Stimulated activated memory B cell treated with anti-CD40 and anti-IgM and Interleukin-4, amounts not matched to agents 10 μg/mL and 1 μg/mL and 100 μg/mL, for 72 hours (primary cell): ENCODE measurements at regions not wholly inside any gene's neighbourhood (a gene's known extent, or its start where the extent isn't known, plus 50 kb on each side); places are given as distances from the start of the nearest gene placed in this dataset.

Source experiments
- ATAC-seq: fragments of 150-1000 bp; cut with Tn5 transposase; 2 replicates; pipeline ENCODE4 v1.10.0; 2021
- H3K27ac Mint-ChIP-seq: one replicate; pipeline ENCODE4 v1.8.0; 2022; ENCODE audit warnings: mild to moderate bottlenecking, mixed read lengths
- H3K27me3 Mint-ChIP-seq: one replicate; pipeline ENCODE4 v1.8.0; 2022; ENCODE audit warnings: mixed read lengths
- H3K36me3 Mint-ChIP-seq: one replicate; pipeline ENCODE4 v1.8.0; 2022; ENCODE audit warnings: mixed read lengths
- H3K4me1 Mint-ChIP-seq: one replicate; pipeline ENCODE4 v1.8.0; 2022; ENCODE audit warnings: mixed read lengths
- H3K4me3 Mint-ChIP-seq: one replicate; pipeline ENCODE4 v1.8.0; 2022; ENCODE audit warnings: mild to moderate bottlenecking, moderate library complexity, mixed read lengths
- H3K9me3 Mint-ChIP-seq: one replicate; pipeline ENCODE4 v1.8.0; 2022; ENCODE audit warnings: mixed read lengths

DNA sequence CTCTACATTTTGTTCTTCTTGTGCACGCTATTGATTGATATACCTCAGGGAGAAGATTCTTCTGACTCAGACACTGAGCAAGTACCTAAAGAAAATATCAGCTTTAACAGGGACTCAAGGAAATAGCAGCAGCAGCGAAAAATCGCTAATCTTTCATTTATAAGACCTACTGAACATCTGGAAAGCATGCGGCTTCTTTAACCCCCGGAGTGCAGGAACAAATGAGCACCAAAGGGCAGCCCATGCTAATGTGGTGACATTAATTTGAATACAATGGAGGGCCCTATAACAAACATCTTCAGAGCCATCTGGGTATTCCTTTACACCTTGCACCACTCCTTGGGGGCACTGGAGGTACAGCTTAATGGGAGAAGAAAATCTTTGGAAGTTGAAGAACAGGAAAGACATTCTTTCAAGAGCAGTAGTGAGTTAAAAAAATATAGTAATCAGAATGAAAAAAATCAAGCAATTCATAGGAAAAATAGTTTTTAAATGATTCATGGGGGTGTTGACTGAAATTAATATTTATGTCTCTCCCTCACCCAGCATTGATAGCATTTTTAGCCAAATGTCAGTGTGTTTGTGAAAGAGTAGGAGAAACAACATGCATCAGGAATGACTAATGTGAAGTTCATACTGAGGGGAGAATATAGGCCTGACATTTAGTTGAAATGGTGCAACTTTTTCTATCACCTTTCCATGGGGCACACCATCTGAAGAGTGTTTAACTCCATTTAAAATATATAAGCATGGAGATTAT is 281.7 kb downstream of the HRH4 start:
- Mint-ChIP-seq H3K27me3 (no peaks in the 10 kb centered on the region), H3K27ac (no peak overlapping the region), H3K36me3 (no peaks in the 10 kb centered on the region), H3K9me3 (peaks cover 3% of the 10 kb centered on the region), H3K4me3 (no peak overlapping the region), H3K4me1 (no peaks in the 10 kb centered on the region)
- no peak for ATAC-seq

- no peak overlapping the region for H3K27ac Mint-ChIP-seq
- ATAC-seq = no peak
- H3K4me1 Mint-ChIP-seq = no peaks in the 10 kb centered on the region
- H3K4me3 Mint-ChIP-seq = no peak overlapping the region
- H3K9me3 Mint-ChIP-seq = no peaks in the 10 kb centered on the region
- H3K36me3 Mint-ChIP-seq = no peaks in the 10 kb centered on the region
- H3K27me3 Mint-ChIP-seq = peaks cover 8% of the 10 kb centered on the region
These were observed 294.3 kb downstream of the HRH4 start for GRCh38 chr18:24754583-24755253.

- H3K4me1 Mint-ChIP-seq = no peaks in the 10 kb centered on the region
- H3K9me3 Mint-ChIP-seq = peaks cover 3% of the 10 kb centered on the region
- no peak overlapping the region for H3K4me3 Mint-ChIP-seq
- ATAC-seq = no peak
- no peak overlapping the region for H3K27ac Mint-ChIP-seq
- peaks cover 10% of the 10 kb centered on the region for H3K27me3 Mint-ChIP-seq
- H3K36me3 Mint-ChIP-seq = no peaks in the 10 kb centered on the region
These were observed 295.9 kb downstream of the HRH4 start for GRCh38 chr18:24756385-24756784.

GRCh38 chr18:24757134-24757533 is 296.7 kb downstream of the HRH4 start:
- peaks cover 8% of the 10 kb centered on the region for H3K9me3 Mint-ChIP-seq
- H3K4me3 Mint-ChIP-seq = no peak overlapping the region
- peaks cover 17% of the 10 kb centered on the region for H3K27me3 Mint-ChIP-seq
- no peak overlapping the region for H3K27ac Mint-ChIP-seq
- no peaks in the 10 kb centered on the region for H3K36me3 Mint-ChIP-seq
- no peaks in the 10 kb centered on the region for H3K4me1 Mint-ChIP-seq
- no peak for ATAC-seq

DNA sequence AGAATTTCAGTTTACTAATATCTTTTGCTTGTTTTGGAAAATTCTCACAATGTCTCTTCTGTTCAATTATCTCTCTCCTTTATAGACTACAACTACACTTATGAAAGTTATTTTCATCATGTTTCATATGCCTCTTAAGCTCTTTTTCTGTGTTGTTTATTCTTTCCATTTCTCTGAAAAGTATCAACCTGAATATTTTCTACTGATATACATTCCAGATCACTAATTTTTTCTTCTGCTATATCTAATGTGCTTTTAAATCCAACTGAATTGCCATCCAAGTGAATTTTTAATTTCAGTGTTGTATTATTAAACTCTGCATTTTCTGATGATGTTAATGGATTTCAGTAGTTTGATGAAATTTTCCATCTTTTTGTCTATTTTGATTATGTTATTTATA is 301.3 kb downstream of the HRH4 start:
- Mint-ChIP-seq H3K27me3 (peaks cover 9% of the 10 kb centered on the region), H3K27ac (no peak overlapping the region), H3K4me3 (no peak overlapping the region), H3K4me1 (no peaks in the 10 kb centered on the region), H3K36me3 (no peaks in the 10 kb centered on the region), H3K9me3 (peaks cover 10% of the 10 kb centered on the region)
- no peak for ATAC-seq

DNA sequence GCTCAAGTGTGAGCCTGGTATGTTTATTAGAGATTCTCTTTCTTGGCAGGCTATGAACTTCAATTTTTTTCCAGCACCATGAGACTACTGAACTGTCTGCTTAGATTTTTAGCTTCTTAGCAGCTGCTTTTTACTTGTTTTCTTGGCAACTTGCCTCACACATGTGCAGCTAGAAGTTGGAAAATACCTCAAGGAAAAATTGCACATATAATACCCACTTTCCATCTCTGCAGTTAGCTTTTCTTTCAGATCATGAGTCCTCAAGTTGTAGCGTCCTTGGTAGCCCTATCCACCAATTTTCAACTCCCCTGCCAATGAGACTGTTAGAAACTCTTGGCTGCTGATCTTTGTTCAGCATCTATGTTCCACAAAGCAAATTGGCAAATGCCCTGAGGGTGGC is 302.1 kb downstream of the HRH4 start:
- no peak overlapping the region for H3K27ac Mint-ChIP-seq

GRCh38 chr18:24763765-24764513 is 303.5 kb downstream of the HRH4 start:
- no peak for ATAC-seq
- H3K4me3 Mint-ChIP-seq = no peak overlapping the region
- peaks cover 10% of the 10 kb centered on the region for H3K9me3 Mint-ChIP-seq
- H3K4me1 Mint-ChIP-seq = no peaks in the 10 kb centered on the region
- H3K27me3 Mint-ChIP-seq = peaks cover 9% of the 10 kb centered on the region
- H3K27ac Mint-ChIP-seq = no peak overlapping the region
- no peaks in the 10 kb centered on the region for H3K36me3 Mint-ChIP-seq

More for the DNA sequence above, 302.1 kb downstream of the HRH4 start:
- no peak overlapping the region for H3K4me3 Mint-ChIP-seq
- no peak for ATAC-seq
- peaks cover 9% of the 10 kb centered on the region for H3K27me3 Mint-ChIP-seq
- H3K4me1 Mint-ChIP-seq = no peaks in the 10 kb centered on the region
- H3K36me3 Mint-ChIP-seq = no peaks in the 10 kb centered on the region
- H3K9me3 Mint-ChIP-seq = peaks cover 10% of the 10 kb centered on the region

DNA sequence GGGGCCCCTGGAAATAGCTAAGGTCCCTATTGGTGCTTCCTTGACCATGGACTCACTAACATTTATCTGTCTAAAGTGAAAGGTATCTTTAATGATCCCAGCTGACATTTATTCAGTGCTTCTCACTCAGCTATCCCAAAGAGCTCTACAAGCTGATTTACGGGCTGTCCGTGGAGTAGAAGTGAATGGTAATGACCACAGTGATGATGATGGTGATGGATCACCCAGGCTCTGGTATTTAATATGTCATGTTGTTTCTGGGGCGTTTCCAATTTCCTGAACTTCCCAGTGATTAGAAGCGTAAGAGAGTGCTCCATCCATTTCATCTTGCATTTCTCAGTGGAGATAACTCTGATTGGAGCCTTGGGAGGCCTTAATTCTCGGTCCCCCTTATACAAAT is 304.3 kb downstream of the HRH4 start:
- ATAC-seq = no peak
- Mint-ChIP-seq H3K4me1 (no peaks in the 10 kb centered on the region), H3K27ac (no peak overlapping the region), H3K36me3 (no peaks in the 10 kb centered on the region), H3K4me3 (no peak overlapping the region), H3K9me3 (peaks cover 10% of the 10 kb centered on the region), H3K27me3 (peaks cover 9% of the 10 kb centered on the region)

GRCh38 chr18:24766376-24766775 is 305.9 kb downstream of the HRH4 start:
- no peak for ATAC-seq
- H3K36me3 Mint-ChIP-seq = no peaks in the 10 kb centered on the region
- peaks cover 7% of the 10 kb centered on the region for H3K9me3 Mint-ChIP-seq
- H3K4me3 Mint-ChIP-seq = no peak overlapping the region
- no peaks in the 10 kb centered on the region for H3K4me1 Mint-ChIP-seq
- peaks cover 8% of the 10 kb centered on the region for H3K27me3 Mint-ChIP-seq
- H3K27ac Mint-ChIP-seq = no peak overlapping the region

GRCh38 chr18:24770311-24771024 is 310.0 kb downstream of the HRH4 start:
- no peak for ATAC-seq
- Mint-ChIP-seq H3K27ac (no peak overlapping the region), H3K27me3 (peaks cover 8% of the 10 kb centered on the region), H3K9me3 (no peaks in the 10 kb centered on the region), H3K36me3 (no peaks in the 10 kb centered on the region), H3K4me1 (no peaks in the 10 kb centered on the region), H3K4me3 (no peak overlapping the region)

GRCh38 chr18:24771300-24771699 is 310.9 kb downstream of the HRH4 start:
- peaks cover 8% of the 10 kb centered on the region for H3K27me3 Mint-ChIP-seq
- no peak overlapping the region for H3K4me3 Mint-ChIP-seq
- no peak for ATAC-seq
- no peaks in the 10 kb centered on the region for H3K36me3 Mint-ChIP-seq
- no peaks in the 10 kb centered on the region for H3K9me3 Mint-ChIP-seq
- no peak overlapping the region for H3K27ac Mint-ChIP-seq
- H3K4me1 Mint-ChIP-seq = no peaks in the 10 kb centered on the region

DNA sequence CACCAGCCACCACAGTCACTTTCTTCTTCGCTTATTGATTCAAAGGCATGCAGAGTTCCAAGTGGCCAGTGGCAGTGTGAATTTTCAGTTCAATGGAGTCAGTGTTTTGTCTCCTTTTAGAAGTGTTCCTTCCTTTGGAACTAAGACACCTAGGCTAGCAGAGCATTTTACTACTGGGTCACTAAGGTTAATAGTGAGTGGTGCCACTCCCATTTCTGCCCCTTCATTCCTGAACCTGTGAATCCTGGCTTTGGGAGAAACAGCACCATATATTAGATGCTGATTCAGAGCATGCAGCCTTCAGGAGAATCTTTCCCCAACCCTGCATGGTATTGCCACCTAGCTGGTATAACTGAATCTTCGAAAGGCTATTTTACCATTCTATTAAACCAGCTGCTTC is 312.7 kb downstream of the HRH4 start:
- ATAC-seq = no peak
- no peaks in the 10 kb centered on the region for H3K36me3 Mint-ChIP-seq
- peaks cover 8% of the 10 kb centered on the region for H3K27me3 Mint-ChIP-seq
- H3K4me1 Mint-ChIP-seq = no peaks in the 10 kb centered on the region
- no peaks in the 10 kb centered on the region for H3K9me3 Mint-ChIP-seq
- no peak overlapping the region for H3K4me3 Mint-ChIP-seq
- no peak overlapping the region for H3K27ac Mint-ChIP-seq

DNA sequence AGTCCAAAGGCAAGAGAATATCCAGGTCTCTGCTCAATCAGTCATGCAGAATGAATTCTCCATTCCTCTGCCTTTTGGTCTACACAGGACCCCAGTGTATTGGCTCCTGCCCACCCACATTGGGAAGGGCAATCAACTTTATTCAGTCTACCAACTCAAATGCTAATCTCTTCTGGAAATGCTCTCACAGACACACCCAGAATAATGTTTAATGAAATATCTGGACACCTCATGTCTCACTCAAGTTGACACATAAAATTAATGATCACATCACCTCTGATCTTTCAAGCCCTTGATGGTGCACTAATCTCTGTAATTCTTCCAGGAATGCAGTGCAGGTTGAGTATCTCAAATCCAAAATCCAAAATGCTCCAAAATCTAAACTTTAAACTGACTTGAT is 315.6 kb downstream of the HRH4 start:
- no peak overlapping the region for H3K4me3 Mint-ChIP-seq
- H3K4me1 Mint-ChIP-seq = no peaks in the 10 kb centered on the region
- no peak for ATAC-seq
- peaks cover 8% of the 10 kb centered on the region for H3K27me3 Mint-ChIP-seq
- H3K9me3 Mint-ChIP-seq = no peaks in the 10 kb centered on the region
- no peak overlapping the region for H3K27ac Mint-ChIP-seq
- no peaks in the 10 kb centered on the region for H3K36me3 Mint-ChIP-seq

GRCh38 chr18:24778810-24779418 is 318.5 kb downstream of the HRH4 start:
- no peak for ATAC-seq
- Mint-ChIP-seq H3K36me3 (no peaks in the 10 kb centered on the region), H3K27ac (no peak overlapping the region), H3K27me3 (no peaks in the 10 kb centered on the region), H3K4me3 (no peak overlapping the region), H3K4me1 (no peaks in the 10 kb centered on the region), H3K9me3 (no peaks in the 10 kb centered on the region)

DNA sequence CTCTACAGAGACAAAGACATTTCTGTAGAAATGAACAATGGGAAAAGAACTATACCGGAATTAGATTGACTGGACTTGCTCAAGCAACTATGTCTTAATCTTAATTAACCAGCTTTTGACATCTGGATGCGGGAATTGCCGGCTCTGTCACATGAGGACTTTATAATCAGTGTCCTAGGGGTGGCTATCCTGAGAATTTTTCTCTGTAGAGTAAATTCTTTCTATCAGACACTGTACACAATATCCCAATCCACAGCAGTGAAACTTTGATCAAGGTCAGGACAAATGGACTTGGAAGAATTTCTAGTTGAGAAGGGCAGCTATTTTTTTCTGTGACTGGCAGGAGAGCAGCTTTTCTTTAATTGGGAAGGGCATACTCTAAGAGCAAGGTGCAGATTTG is 322.1 kb downstream of the HRH4 start:
- Mint-ChIP-seq H3K27ac (no peak overlapping the region), H3K36me3 (no peaks in the 10 kb centered on the region), H3K27me3 (no peaks in the 10 kb centered on the region), H3K4me1 (no peaks in the 10 kb centered on the region), H3K9me3 (peaks cover 4% of the 10 kb centered on the region), H3K4me3 (no peak overlapping the region)
- no peak for ATAC-seq
